ENCODE measurements at regions not wholly inside any gene's neighbourhood (a gene's known extent, or its start where the extent isn't known, plus 50 kb on each side); places are given as distances from the start of the nearest gene placed in this dataset.

DNA sequence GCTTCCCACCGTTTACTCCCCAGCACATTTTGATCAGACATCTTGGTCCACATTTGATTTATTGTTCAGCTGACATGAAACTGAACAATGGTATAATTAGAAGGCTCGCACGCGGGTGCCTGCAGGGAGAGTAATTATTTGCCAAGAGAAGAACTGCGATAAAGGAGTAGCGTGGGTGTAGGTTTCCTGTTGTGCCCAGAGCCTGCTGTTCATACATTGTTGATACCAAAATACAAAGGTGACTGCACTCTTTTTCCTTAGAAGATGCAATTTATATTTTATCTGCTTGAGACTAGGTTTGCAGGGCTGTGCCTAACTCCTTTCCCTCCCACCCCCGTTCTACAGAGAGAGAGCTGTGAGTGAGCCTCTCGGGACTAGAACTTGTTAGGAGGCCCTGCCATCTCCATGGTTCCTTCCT lies 241.8 kb upstream of the MSX2 start:
- TF ChIP-seq, protein P1, sequence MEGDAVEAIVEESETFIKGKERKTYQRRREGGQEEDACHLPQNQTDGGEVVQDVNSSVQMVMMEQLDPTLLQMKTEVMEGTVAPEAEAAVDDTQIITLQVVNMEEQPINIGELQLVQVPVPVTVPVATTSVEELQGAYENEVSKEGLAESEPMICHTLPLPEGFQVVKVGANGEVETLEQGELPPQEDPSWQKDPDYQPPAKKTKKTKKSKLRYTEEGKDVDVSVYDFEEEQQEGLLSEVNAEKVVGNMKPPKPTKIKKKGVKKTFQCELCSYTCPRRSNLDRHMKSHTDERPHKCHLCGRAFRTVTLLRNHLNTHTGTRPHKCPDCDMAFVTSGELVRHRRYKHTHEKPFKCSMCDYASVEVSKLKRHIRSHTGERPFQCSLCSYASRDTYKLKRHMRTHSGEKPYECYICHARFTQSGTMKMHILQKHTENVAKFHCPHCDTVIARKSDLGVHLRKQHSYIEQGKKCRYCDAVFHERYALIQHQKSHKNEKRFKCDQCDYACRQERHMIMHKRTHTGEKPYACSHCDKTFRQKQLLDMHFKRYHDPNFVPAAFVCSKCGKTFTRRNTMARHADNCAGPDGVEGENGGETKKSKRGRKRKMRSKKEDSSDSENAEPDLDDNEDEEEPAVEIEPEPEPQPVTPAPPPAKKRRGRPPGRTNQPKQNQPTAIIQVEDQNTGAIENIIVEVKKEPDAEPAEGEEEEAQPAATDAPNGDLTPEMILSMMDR (IDR thresholded peaks at IDR 0.05) = no peak
- TF ChIP-seq SIN3A (IDR thresholded peaks at IDR 0.05; ENCODE audit: borderline replicate concordance, insufficient read depth, low read depth, low read length) = no peak

All from Panc1 (cell line).